GM10248 (cell line): ENCODE measurements at regions not wholly inside any gene's neighbourhood (a gene's known extent, or its start where the extent isn't known, plus 50 kb on each side); places are given as distances from the start of the nearest gene placed in this dataset.

Experiments
- CTCF ChIA-PET: fragments of 300-600 bp; sonication (Branson Sonifier 250); formaldehyde crosslinking; extraction: SDS; loops from one replicate; lab custom pipeline; 2021; ENCODE audit warnings: antibody characterized with exemption; lab: Yijun Ruan, JAX
- POLR2A ChIA-PET: fragments of 350-650 bp; sonication (Branson Sonifier 250); formaldehyde crosslinking; extraction: SDS; loops from one replicate; lab custom pipeline; 2020; ENCODE audit warnings: antibody characterized with exemption; lab: Yijun Ruan, JAX
- DNase-seq: peaks from one replicate; pipeline ENCODE4 v3.0.0; 2012; ENCODE audit errors: extremely low spot score
- CTCF ChIP-seq: IDR thresholded peaks from 2 replicates; pipeline ENCODE4 v1.5.1; 2012; ENCODE audit warnings: mild to moderate bottlenecking, low read depth; ENCODE audit errors: extremely low read depth, missing control alignments, control extremely low read depth

GRCh38 chr5:88425124-88425523 is 156.5 kb upstream of the TMEM161B start:
- ChIA-PET CTCF (no interaction called here), POLR2A (no interaction called here)
- no peak for DNase-seq
- no peak for TF ChIP-seq CTCF

GRCh38 chr5:88419931-88420330 is 151.3 kb upstream of the TMEM161B start:
- ChIA-PET CTCF (no interaction called here), POLR2A (no interaction called here)
- TF ChIP-seq CTCF: no peak
- DNase-seq: no peak

- no peak for DNase-seq
- CTCF ChIA-PET: interaction anchor here (1.8 kb wide), 1 partner anchor 9 kb away, joined by 8 read pairs; no protein-coding TSS in a partner anchor
- POLR2A ChIA-PET: no interaction called here
- no peak for TF ChIP-seq CTCF
Observed at GRCh38 chr5:88407341-88407740, 138.7 kb upstream of the TMEM161B start.

- ChIA-PET CTCF (interaction anchor here (1.8 kb wide), 1 partner anchor 11 kb away, joined by 8 read pairs; no protein-coding TSS in a partner anchor), POLR2A (no interaction called here)
- DNase-seq: no peak
- no peak for TF ChIP-seq CTCF
Observed at GRCh38 chr5:88405783-88406182, 137.1 kb upstream of the TMEM161B start.

GRCh38 chr5:88404405-88404804 is 135.8 kb upstream of the TMEM161B start:
- CTCF ChIA-PET: interaction anchor here (1.0 kb wide), 1 partner anchor 68 kb away, joined by 3 read pairs; no protein-coding TSS in a partner anchor
- TF ChIP-seq CTCF: no peak
- POLR2A ChIA-PET: no interaction called here
- DNase-seq: no peak

- POLR2A ChIA-PET: no interaction called here
- CTCF ChIA-PET: no interaction called here
- no peak for DNase-seq
- TF ChIP-seq CTCF: no peak
Observed at GRCh38 chr5:88401686-88402085, 133.0 kb upstream of the TMEM161B start.
